B cell (primary cell): ENCODE measurements at regions not wholly inside any gene's neighbourhood (a gene's known extent, or its start where the extent isn't known, plus 50 kb on each side); places are given as distances from the start of the nearest gene placed in this dataset.

Experiments used
- ATAC-seq: fragments of 200-7000 bp; cut with Tn5 transposase; one replicate; pipeline ENCODE4 v1.10.0; 2021; ENCODE audit warnings: low read depth, mild to moderate bottlenecking, moderate number of reproducible peaks, moderate library complexity
- CTCF ChIA-PET: fragments of 350-600 bp; sonication (Branson Sonifier 250); formaldehyde crosslinking; loops from one replicate; lab custom pipeline; 2021; ENCODE audit warnings: antibody characterized with exemption, inconsistent platforms; lab: Charles Lee
- POLR2A ChIA-PET: fragments of 350-600 bp; sonication (Branson Sonifier 250); formaldehyde crosslinking; loops from one replicate; lab custom pipeline; 2021; ENCODE audit warnings: antibody characterized with exemption; lab: Charles Lee
- DNase-seq: peaks from one replicate; pipeline ENCODE4 v3.0.0; 2013
- H2AFZ ChIP-seq: 2 replicates; pipeline ENCODE4 v1.6.1; 2012; ENCODE audit warnings: mild to moderate bottlenecking, low read depth, low read length; ENCODE audit not compliant: insufficient read depth, poor library complexity, severe bottlenecking
- H3K27ac ChIP-seq, 2 donors: 1 replicate in 1 of 2; 2 replicates in 1 of 2; pipeline ENCODE4 v1.5.1; 2012 to 2013; ENCODE audit warnings: low read length in 2 of 2, mild to moderate bottlenecking in 2 of 2, moderate library complexity in 1 of 2
- H3K27me3 ChIP-seq, 4 experiments: fragments of 200-600 bp in 1 of 4; sonication (generic) in 1 of 4; replicated peaks in 1 of 4; 1 replicate in 2 of 4; 2 replicates in 2 of 4; pipeline versions ENCODE4 v1.6.1 to v1.7.0; 2013 to 2016; ENCODE audit warnings: low read length in 3 of 4, mild to moderate bottlenecking in 2 of 4, mixed read lengths in 1 of 4, moderate library complexity in 1 of 4; ENCODE audit not compliant: insufficient read depth in 4 of 4, control insufficient read depth in 3 of 4; ENCODE audit errors: control extremely low read depth in 1 of 4
- H3K36me3 ChIP-seq, 2 experiments: replicated peaks in 1 of 2; 1 replicate in 1 of 2; 2 replicates in 1 of 2; pipeline versions ENCODE4 v1.6.1 to v1.7.1; 2013; ENCODE audit warnings: low read length in 1 of 2; ENCODE audit not compliant: insufficient read depth in 2 of 2, control insufficient read depth in 1 of 2; ENCODE audit errors: control extremely low read depth in 1 of 2, extremely low read depth in 1 of 2
- H3K4me1 ChIP-seq, 2 donors: fragments of 200-600 bp in 1 of 2; sonication (generic) in 1 of 2; 1 replicate in 1 of 2; 2 replicates in 1 of 2; pipeline versions ENCODE4 v1.5.1 to v1.6.1; 2013 to 2017; ENCODE audit warnings: low read length in 2 of 2; ENCODE audit not compliant: control insufficient read depth in 2 of 2, insufficient read depth in 2 of 2
- H3K4me2 ChIP-seq: replicated peaks from 2 replicates; pipeline ENCODE3; 2012; ENCODE audit warnings: mild to moderate bottlenecking, low read depth, low read length; ENCODE audit not compliant: poor library complexity, severe bottlenecking
- H3K4me3 ChIP-seq, 5 experiments: fragments of 200-600 bp in 1 of 5; sonication (generic) in 1 of 5; 1 replicate in 3 of 5; 2 replicates in 2 of 5; pipeline versions ENCODE4 v1.5.1 to v1.7.0; 2011 to 2016; ENCODE audit warnings: low read length in 4 of 5, mild to moderate bottlenecking in 4 of 5, low read depth in 2 of 5, control low read depth in 1 of 5, moderate library complexity in 1 of 5; ENCODE audit not compliant: insufficient read depth in 1 of 5; ENCODE audit errors: control extremely low read depth in 1 of 5, extremely low read depth in 1 of 5
- H3K79me2 ChIP-seq: fragments of 200-600 bp; sonication (generic); one replicate; pipeline ENCODE4 v1.6.0; 2016; ENCODE audit warnings: low read length; ENCODE audit not compliant: control insufficient read depth, insufficient read depth
- H3K9ac ChIP-seq: fragments of 200-600 bp; sonication (generic); 2 replicates; pipeline ENCODE4 v1.6.1; 2017; ENCODE audit warnings: mild to moderate bottlenecking, low read length, moderate library complexity
- H3K9me3 ChIP-seq, 3 donors: one replicate each; pipeline versions ENCODE4 v1.6.1 to v1.7.1; 2013; ENCODE audit warnings: low read length in 2 of 3; ENCODE audit not compliant: control insufficient read depth in 2 of 3, insufficient read depth in 1 of 3; ENCODE audit errors: control extremely low read depth in 1 of 3
- H4K20me1 ChIP-seq: 2 replicates; pipeline ENCODE4 v1.6.0; 2012; ENCODE audit warnings: mild to moderate bottlenecking, low read length; ENCODE audit not compliant: insufficient read depth, control insufficient read depth, poor library complexity, severe bottlenecking
- H3K27ac Mint-ChIP-seq: one replicate; pipeline ENCODE4 v1.8.0; 2021; ENCODE audit warnings: mixed read lengths
- H3K27me3 Mint-ChIP-seq: one replicate; pipeline ENCODE4 v1.8.0; 2021; ENCODE audit warnings: mixed read lengths
- H3K4me1 Mint-ChIP-seq: one replicate; pipeline ENCODE4 v1.8.0; 2021; ENCODE audit warnings: mixed read lengths
- H3K4me3 Mint-ChIP-seq: one replicate; pipeline ENCODE4 v1.8.0; 2021; ENCODE audit warnings: mixed read lengths
- H3K9me3 Mint-ChIP-seq: one replicate; pipeline ENCODE4 v1.8.0; 2022; ENCODE audit warnings: mixed read lengths; ENCODE audit not compliant: insufficient read depth
- CTCF ChIP-seq: fragments of 200-600 bp; IDR thresholded peaks from one replicate; pipeline ENCODE4 v1.8.0; 2022; ENCODE audit warnings: antibody characterized with exemption, mild to moderate bottlenecking
- EZH2 ChIP-seq: IDR thresholded peaks from 2 replicates; pipeline ENCODE4 v1.6.1; 2012; ENCODE audit warnings: borderline replicate concordance, low read depth, mild to moderate bottlenecking, moderate library complexity, low read length; ENCODE audit not compliant: insufficient read depth, poor library complexity, severe bottlenecking
- WGBS: methylation state at CpG from one replicate; pipeline ENCODE4 v1.1.5; 2013; ENCODE audit warnings: missing lambda C conversion rate; ENCODE audit not compliant: insufficient coverage; 5-methylcytosine and 5-hydroxymethylcytosine counted together
- intact Hi-C: fragments of 100-400 bp; cut with micrococcal nuclease; formaldehyde crosslinking; loops from one replicate; pipeline ENCODE4 v1.10.0; 2022

- no peaks in the 10 kb centered on the region for H3K36me3 ChIP-seq
- no peaks in the 10 kb centered on the region for H3K27me3 ChIP-seq
- DNase-seq (no peak), ATAC-seq (no peak)
- H3K9ac ChIP-seq: no peak overlapping the region
- H4K20me1 ChIP-seq: no peaks in the 10 kb centered on the region
- Mint-ChIP-seq H3K9me3 (peaks cover 2% of the 10 kb centered on the region), H3K27ac (no peak overlapping the region), H3K4me3 (no peak overlapping the region), H3K27me3 (no peaks in the 10 kb centered on the region), H3K4me1 (no peaks in the 10 kb centered on the region)
- no peaks in the 10 kb centered on the region for H3K9me3 ChIP-seq
- ChIA-PET CTCF (no interaction called here), POLR2A (no interaction called here)
- 100% methylated on average over 2 of the region's 3 CpGs for whole genome bisulfite sequencing
- intact Hi-C loops: no loop called here
- no peak overlapping the region for H3K4me3 ChIP-seq
- TF ChIP-seq CTCF (no peak), EZH2 (no peak)
- H3K4me1 ChIP-seq: no peaks in the 10 kb centered on the region
- H3K79me2 ChIP-seq: no peaks in the 10 kb centered on the region
- no peak overlapping the region for H3K4me2 ChIP-seq
- H3K27ac ChIP-seq: no peak overlapping the region
- H2AFZ ChIP-seq: no peak overlapping the region
These were observed 153.1 kb upstream of the PCDH18 start for GRCh38 chr4:137685357-137685756.

- no peaks in the 10 kb centered on the region for H3K4me1 ChIP-seq
- no peak for TF ChIP-seq EZH2
- no peak for TF ChIP-seq CTCF
- CTCF ChIA-PET: no interaction called here
- Mint-ChIP-seq H3K27me3 (no peaks in the 10 kb centered on the region), H3K27ac (no peak overlapping the region), H3K4me1 (no peaks in the 10 kb centered on the region), H3K9me3 (no peaks in the 10 kb centered on the region), H3K4me3 (no peak overlapping the region)
- H3K36me3 ChIP-seq: no peaks in the 10 kb centered on the region
- H3K9me3 ChIP-seq: no peaks in the 10 kb centered on the region
- H3K4me2 ChIP-seq: no peak overlapping the region
- no peaks in the 10 kb centered on the region for H3K79me2 ChIP-seq
- H4K20me1 ChIP-seq: no peaks in the 10 kb centered on the region
- H2AFZ ChIP-seq: no peak overlapping the region
- no peaks in the 10 kb centered on the region for H3K27me3 ChIP-seq
- no peak for DNase-seq
- no peak overlapping the region for H3K9ac ChIP-seq
- WGBS: no CpG with 5 or more reads among the region's 1 CpG
- no peak for ATAC-seq
- H3K27ac ChIP-seq: no peak overlapping the region
- no peak overlapping the region for H3K4me3 ChIP-seq
- POLR2A ChIA-PET: no interaction called here
- intact Hi-C loops: no loop called here
These were observed 148.8 kb upstream of the PCDH18 start for GRCh38 chr4:137681081-137681480.
